ENCODE measurements at regions not wholly inside any gene's neighbourhood (a gene's known extent, or its start where the extent isn't known, plus 50 kb on each side); places are given as distances from the start of the nearest gene placed in this dataset.

DNA sequence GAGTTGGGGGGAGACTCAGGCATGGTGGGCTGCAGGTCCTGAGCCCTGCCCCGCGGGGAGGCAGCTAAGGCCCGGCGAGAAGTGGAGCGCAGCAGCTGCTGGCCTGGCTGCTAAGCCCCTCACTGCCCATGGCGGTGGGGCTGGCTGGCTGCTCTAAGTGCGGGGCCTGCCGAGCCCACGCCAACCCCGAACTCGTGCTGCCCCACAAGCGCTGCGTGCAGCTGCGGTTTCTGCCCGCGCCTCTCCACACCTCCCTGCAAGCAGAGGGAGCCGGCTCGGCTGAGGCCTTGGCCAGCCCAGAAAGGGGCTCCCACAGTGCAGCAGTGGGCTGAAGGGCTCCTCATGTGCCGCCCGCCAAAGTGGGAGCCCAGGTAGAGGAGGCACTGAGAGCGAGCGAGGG is 1355.1 kb upstream of the WWC1 start:
- H3K27me3 ChIP-seq (ENCODE audit: control insufficient read depth in 2 of 2, insufficient read depth in 2 of 2, low read length in 2 of 2): no peaks in the 10 kb centered on the region
- intact Hi-C loops (cut with micrococcal nuclease): no loop called here
- no peak overlapping the region for H3K27ac ChIP-seq (ENCODE audit: low read depth in 1 of 2, low read length in 2 of 2)
- no peaks in the 10 kb centered on the region for H3K27me3 Mint-ChIP-seq (ENCODE audit: low read depth in 3 of 3)
- peaks cover 8 to 18% (median 13%) of the 10 kb centered on the region in 7 donors for H3K9me3 Mint-ChIP-seq
- peaks cover 16 to 21% of the 10 kb centered on the region in 2 donors for H3K9me3 ChIP-seq (replicated peaks in 1 of 2; ENCODE audit: control insufficient read depth in 1 of 2, insufficient read depth in 1 of 2, low read length in 2 of 2)
- no peaks in the 10 kb centered on the region for H3K4me1 ChIP-seq (ENCODE audit: control insufficient read depth in 1 of 2, insufficient read depth in 2 of 2, low read length in 2 of 2)
- TF ChIP-seq, protein P1, sequence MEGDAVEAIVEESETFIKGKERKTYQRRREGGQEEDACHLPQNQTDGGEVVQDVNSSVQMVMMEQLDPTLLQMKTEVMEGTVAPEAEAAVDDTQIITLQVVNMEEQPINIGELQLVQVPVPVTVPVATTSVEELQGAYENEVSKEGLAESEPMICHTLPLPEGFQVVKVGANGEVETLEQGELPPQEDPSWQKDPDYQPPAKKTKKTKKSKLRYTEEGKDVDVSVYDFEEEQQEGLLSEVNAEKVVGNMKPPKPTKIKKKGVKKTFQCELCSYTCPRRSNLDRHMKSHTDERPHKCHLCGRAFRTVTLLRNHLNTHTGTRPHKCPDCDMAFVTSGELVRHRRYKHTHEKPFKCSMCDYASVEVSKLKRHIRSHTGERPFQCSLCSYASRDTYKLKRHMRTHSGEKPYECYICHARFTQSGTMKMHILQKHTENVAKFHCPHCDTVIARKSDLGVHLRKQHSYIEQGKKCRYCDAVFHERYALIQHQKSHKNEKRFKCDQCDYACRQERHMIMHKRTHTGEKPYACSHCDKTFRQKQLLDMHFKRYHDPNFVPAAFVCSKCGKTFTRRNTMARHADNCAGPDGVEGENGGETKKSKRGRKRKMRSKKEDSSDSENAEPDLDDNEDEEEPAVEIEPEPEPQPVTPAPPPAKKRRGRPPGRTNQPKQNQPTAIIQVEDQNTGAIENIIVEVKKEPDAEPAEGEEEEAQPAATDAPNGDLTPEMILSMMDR (IDR thresholded peaks at IDR 0.05): no peak
- WGBS (ENCODE audit: insufficient coverage): 97% methylated on average over 16 of the region's 22 CpGs
- H3K4me3 ChIP-seq (replicated peaks in 1 of 3; ENCODE audit: low read depth in 2 of 3, low read length in 3 of 3): no peak overlapping the region
- H3K27ac Mint-ChIP-seq: no peak overlapping the region
- H3K36me3 ChIP-seq (replicated peaks in 1 of 2; ENCODE audit: control insufficient read depth in 1 of 2, insufficient read depth in 2 of 2, low read length in 2 of 2): no peaks in the 10 kb centered on the region
- no peak overlapping the region for H2AFZ ChIP-seq (ENCODE audit: insufficient read depth, low read depth, low read length, poor library complexity, severe bottlenecking)
- H4K20me1 ChIP-seq (ENCODE audit: insufficient read depth, low read length): no peaks in the 10 kb centered on the region
- H3K79me2 ChIP-seq (ENCODE audit: insufficient read depth, low read length): no peaks in the 10 kb centered on the region
- no peak overlapping the region for H3K9ac ChIP-seq (ENCODE audit: insufficient read depth, low read length, poor library complexity, severe bottlenecking)
- no peak overlapping the region for H3K4me3 Mint-ChIP-seq
- no peak overlapping the region for H3K4me2 ChIP-seq (replicated peaks; ENCODE audit: extremely low read depth, low read length, poor library complexity, severe bottlenecking)
- no peaks in the 10 kb centered on the region for H3K36me3 Mint-ChIP-seq
- H3K4me1 Mint-ChIP-seq: no peaks in the 10 kb centered on the region
- DNase-seq: no peak

DNA sequence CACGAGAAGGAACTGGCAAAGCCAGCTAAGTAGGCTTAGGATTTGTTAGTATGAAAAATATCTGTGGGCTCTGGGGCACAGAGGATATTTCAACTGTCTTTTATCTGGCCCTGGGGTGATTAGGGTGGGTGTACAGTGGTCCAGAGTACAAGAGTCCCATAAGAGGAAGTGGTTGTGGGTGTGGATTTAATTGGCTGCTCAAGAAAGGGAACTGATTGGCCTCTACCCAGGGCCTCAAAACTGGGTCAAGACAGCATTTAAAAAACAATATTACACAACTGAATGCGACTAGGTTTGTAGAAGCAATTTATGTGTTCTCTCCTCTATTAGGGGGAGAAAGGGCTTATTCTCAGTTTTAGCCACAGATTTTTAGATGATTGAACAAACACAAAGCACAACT is 1353.4 kb upstream of the WWC1 start:
- no peak overlapping the region for H3K27ac Mint-ChIP-seq
- Histone ChIP-seq H3K27me3 (ENCODE audit: control insufficient read depth in 2 of 2, insufficient read depth in 2 of 2, low read length in 2 of 2) (no peaks in the 10 kb centered on the region), H3K4me1 (ENCODE audit: control insufficient read depth in 1 of 2, insufficient read depth in 2 of 2, low read length in 2 of 2) (no peaks in the 10 kb centered on the region), H3K4me3 (replicated peaks in 1 of 3; ENCODE audit: low read depth in 2 of 3, low read length in 3 of 3) (no peak overlapping the region), H3K4me2 (replicated peaks; ENCODE audit: extremely low read depth, low read length, poor library complexity, severe bottlenecking) (no peak overlapping the region), H3K27ac (ENCODE audit: low read depth in 1 of 2, low read length in 2 of 2) (no peak overlapping the region), H4K20me1 (ENCODE audit: insufficient read depth, low read length) (no peaks in the 10 kb centered on the region), H3K9ac (ENCODE audit: insufficient read depth, low read length, poor library complexity, severe bottlenecking) (no peak overlapping the region), H3K36me3 (replicated peaks in 1 of 2; ENCODE audit: control insufficient read depth in 1 of 2, insufficient read depth in 2 of 2, low read length in 2 of 2) (no peaks in the 10 kb centered on the region), H3K9me3 (replicated peaks in 1 of 2; ENCODE audit: control insufficient read depth in 1 of 2, insufficient read depth in 1 of 2, low read length in 2 of 2) (peaks cover 12 to 26% of the 10 kb centered on the region in 2 donors), H3K79me2 (ENCODE audit: insufficient read depth, low read length) (no peaks in the 10 kb centered on the region), H2AFZ (ENCODE audit: insufficient read depth, low read depth, low read length, poor library complexity, severe bottlenecking) (no peak overlapping the region)
- no peaks in the 10 kb centered on the region for H3K27me3 Mint-ChIP-seq (ENCODE audit: low read depth in 3 of 3)
- no peak overlapping the region for H3K4me3 Mint-ChIP-seq
- H3K36me3 Mint-ChIP-seq: no peaks in the 10 kb centered on the region
- peaks cover 9 to 20% (median 16%) of the 10 kb centered on the region in 7 donors for H3K9me3 Mint-ChIP-seq
- TF ChIP-seq, protein P1 (IDR thresholded peaks at IDR 0.05): no peak
- no peak for DNase-seq
- H3K4me1 Mint-ChIP-seq: no peaks in the 10 kb centered on the region
- intact Hi-C loops (cut with micrococcal nuclease): no loop called here
- 0% methylated on average over 1 of the region's 2 CpGs for WGBS (ENCODE audit: insufficient coverage)

All from CD14-positive monocyte (primary cell).